ENCODE measurements at regions not wholly inside any gene's neighbourhood (a gene's known extent, or its start where the extent isn't known, plus 50 kb on each side); places are given as distances from the start of the nearest gene placed in this dataset.

DNA sequence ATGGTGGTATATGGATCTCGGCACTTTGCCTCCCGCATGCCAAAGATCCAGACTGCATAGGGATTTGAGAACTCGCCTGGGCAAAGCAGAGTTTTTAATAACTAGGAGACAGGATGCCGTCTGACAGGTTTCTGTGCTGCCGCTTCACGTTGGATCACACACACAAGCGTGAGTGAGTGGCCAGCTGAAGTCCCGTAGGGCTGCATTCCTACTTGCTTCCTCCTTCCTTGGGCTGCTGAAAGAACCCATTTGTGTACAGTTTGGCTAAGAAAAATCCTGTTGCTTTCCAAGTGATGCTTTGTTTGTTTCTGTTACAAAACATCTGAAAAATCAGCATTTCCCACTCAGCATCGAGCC is 604.3 kb upstream of the CFAP20DC start:
- H3K4me3 ChIP-seq (ENCODE audit: low read length) = peak overlapping the region; percentile 16
- TF ChIP-seq, protein P1, sequence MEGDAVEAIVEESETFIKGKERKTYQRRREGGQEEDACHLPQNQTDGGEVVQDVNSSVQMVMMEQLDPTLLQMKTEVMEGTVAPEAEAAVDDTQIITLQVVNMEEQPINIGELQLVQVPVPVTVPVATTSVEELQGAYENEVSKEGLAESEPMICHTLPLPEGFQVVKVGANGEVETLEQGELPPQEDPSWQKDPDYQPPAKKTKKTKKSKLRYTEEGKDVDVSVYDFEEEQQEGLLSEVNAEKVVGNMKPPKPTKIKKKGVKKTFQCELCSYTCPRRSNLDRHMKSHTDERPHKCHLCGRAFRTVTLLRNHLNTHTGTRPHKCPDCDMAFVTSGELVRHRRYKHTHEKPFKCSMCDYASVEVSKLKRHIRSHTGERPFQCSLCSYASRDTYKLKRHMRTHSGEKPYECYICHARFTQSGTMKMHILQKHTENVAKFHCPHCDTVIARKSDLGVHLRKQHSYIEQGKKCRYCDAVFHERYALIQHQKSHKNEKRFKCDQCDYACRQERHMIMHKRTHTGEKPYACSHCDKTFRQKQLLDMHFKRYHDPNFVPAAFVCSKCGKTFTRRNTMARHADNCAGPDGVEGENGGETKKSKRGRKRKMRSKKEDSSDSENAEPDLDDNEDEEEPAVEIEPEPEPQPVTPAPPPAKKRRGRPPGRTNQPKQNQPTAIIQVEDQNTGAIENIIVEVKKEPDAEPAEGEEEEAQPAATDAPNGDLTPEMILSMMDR (IDR thresholded peaks at IDR 0.05; ENCODE audit: insufficient read depth, low read depth, low read length, missing control alignments) = no peak
- DNase-seq (ENCODE audit: low read depth) = peak; percentile 95

DNA sequence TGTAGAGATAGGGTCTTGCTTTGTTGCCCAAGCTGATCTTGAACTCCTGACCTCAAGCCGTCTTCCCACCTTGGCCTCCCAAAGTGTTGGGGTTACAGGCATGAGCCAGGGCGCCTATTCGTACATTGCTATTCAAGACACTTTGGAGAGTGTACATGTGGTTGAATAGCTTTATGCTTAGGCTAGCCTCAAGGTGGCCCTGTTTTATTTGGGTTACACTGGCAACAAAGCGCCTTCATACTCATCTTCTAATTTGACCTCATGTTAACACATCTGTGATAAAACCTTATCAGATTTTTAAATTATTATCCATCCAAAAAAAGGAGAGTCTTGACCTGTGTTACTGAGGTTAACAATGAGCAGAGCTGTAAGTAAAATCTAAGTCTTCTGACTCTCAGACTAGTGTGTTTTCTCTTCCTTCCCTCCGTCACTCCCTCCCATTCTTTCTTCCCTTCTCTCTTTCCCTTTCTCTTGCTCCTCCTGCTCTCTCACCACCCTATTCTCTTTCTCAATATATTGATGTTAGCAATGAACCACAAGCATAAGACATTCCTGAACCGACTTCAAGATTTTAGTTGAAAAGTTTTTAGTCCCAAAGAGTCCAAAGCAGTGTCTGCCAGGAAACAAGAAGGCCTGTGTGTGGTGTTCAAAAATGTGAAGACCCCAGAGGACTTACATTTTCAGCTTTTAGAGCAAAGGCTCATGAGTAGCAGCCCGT is 603.7 kb upstream of the CFAP20DC start:
- TF ChIP-seq, protein P1 (IDR thresholded peaks at IDR 0.05; ENCODE audit: insufficient read depth, low read depth, low read length, missing control alignments) = peak; percentile 21
- peak overlapping the region; percentile 16 for H3K4me3 ChIP-seq (ENCODE audit: low read length)
- DNase-seq (ENCODE audit: low read depth) = peak; percentile 40

DNA sequence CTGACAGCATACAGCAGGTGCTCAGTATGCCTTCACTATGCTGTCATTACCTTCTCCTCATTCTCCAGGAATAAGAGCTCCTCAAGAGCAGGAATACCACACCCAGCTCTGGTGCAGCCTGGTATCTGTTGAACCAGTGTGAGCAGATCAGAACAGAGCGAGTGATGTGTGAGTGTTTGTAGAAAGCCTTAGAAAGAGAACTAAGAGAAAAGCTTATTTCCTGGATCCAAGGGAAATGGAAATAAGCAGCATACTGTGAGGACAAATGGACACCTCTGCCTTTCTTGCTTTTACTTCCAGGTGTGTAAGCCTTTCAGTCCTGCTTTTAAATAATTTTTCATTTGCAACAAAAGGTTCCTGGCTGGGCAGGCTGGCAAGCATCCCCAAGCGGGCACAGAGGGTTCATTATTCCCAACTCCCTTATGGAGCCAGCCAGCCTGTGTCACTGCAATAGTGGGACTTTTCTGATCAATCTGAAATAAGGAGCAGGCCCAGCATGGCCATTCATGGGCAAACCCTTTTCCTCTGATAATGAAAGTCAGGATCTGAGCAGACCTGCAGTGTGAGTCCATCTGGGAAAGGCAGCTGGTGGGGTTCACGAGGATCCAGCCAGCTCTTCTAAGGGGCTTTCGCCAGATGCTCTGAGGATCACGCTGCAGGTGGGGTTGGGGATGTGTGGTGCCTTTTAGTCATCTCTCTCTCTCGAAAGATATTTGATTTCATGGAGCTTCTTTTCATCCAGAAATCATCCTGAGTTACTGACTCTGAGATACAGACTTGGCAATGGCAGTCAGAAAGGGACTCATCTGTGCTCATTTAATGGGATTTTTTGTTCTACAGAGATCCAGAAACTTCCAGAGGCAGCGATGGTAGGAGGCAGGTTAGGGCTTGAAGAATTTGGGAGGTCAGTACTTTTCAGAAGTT is 594.9 kb upstream of the CFAP20DC start:
- DNase-seq (ENCODE audit: low read depth) = peak; percentile 34
- no peak overlapping the region for H3K4me3 ChIP-seq (ENCODE audit: low read length)
- TF ChIP-seq, protein P1 (IDR thresholded peaks at IDR 0.05; ENCODE audit: insufficient read depth, low read depth, low read length, missing control alignments) = no peak

DNA sequence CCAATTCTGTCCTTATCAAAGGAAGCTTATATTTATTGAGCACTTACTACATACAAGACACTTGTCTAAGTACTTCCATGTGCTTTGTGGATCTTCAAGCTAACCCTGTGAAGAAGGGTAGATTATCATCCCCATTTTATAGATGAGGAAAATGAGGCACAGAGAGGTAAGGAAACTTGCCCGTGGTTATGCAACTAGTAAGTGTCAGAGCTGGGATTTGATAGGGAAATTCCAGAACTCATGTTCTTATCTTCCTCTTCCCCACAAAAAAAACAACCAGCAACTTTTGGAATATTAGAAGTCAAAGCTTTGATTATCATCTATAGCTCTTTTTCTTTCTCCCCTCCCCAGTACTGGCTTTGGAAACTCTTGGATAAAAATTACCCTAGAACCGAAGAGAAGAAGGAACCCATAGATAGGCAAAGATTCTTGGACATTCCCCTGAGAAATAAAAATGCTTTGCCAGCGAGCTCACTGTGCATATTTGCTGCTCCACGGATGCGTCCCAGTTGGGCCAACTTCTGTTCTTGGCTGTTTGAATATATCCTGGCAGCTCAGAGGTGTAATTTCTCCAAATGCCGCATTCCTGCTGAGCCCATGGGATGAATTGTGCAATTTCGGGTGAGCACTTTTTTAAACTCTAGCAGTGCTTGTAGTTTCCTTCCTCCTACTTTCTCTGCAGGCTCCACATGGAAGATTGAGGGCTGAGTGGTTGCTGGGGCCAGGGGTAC is 591.5 kb upstream of the CFAP20DC start:
- peak; percentile 27 for DNase-seq (ENCODE audit: low read depth)
- H3K4me3 ChIP-seq (ENCODE audit: low read length) = no peak overlapping the region
- TF ChIP-seq, protein P1 (IDR thresholded peaks at IDR 0.05; ENCODE audit: insufficient read depth, low read depth, low read length, missing control alignments) = no peak

DNA sequence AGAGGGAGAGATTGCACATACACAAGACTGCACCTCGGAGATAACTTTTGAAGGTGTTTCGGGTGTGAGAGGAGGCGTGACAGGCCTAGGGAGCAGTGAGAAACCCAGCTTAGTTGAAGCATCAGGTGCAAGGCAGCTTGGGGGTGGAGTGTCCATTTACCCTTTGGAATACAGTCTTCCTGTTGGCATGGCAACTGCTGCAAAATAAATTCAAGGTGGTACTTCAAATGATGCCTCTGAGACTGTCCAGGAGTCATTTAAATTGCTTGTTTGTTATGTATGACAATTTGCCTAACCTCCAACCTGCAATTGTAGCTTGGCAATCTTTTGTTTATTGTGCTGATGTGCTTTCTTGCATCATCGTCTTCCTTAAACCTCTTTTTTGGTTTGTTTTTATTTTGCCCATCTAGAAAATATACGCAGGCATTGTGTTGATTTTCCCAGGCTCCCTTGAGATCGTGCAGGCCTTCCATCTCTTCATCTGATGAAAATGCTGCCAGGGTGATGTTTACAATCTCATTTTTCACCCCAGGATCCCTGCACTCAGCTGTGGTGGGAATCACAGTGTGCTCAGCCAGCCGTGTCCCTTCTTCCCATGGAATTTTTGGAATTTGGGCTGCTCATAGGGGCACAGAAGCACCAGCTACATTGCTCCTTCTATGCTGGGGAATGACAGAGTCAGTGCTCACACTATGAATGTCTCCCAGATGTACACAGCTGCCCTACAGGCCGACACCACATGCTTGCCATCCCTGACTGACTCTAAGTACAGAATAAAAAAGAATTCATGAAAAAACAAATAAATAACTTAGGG is 583.1 kb upstream of the CFAP20DC start:
- H3K4me3 ChIP-seq (ENCODE audit: low read length) = no peak overlapping the region
- no peak for DNase-seq (ENCODE audit: low read depth)
- TF ChIP-seq, protein P1 (IDR thresholded peaks at IDR 0.05; ENCODE audit: insufficient read depth, low read depth, low read length, missing control alignments) = no peak

DNA sequence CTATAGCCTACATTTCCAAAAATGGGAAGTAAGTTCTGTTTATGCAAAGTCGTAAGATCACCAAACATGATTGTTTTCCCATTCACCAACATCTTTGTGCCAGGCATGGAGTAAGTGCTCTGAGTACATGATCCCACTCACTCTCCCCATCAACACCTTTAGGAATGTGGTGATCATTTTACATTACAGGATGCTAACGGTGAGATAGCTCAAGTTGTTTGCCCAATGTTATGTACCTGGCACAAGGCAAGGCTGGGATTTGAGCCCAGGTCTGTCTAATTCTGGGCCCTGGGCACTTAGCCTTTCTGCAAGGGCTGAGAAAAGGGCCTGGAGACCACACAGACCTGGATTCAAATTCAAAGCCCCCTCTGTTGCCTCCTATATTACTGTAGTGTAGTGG is 581.7 kb upstream of the CFAP20DC start:
- no peak for DNase-seq (ENCODE audit: low read depth)
- TF ChIP-seq, protein P1 (IDR thresholded peaks at IDR 0.05; ENCODE audit: insufficient read depth, low read depth, low read length, missing control alignments) = no peak
- H3K4me3 ChIP-seq (ENCODE audit: low read length) = no peak overlapping the region
